ENCODE measurements at regions not wholly inside any gene's neighbourhood (a gene's known extent, or its start where the extent isn't known, plus 50 kb on each side); places are given as distances from the start of the nearest gene placed in this dataset.

DNA sequence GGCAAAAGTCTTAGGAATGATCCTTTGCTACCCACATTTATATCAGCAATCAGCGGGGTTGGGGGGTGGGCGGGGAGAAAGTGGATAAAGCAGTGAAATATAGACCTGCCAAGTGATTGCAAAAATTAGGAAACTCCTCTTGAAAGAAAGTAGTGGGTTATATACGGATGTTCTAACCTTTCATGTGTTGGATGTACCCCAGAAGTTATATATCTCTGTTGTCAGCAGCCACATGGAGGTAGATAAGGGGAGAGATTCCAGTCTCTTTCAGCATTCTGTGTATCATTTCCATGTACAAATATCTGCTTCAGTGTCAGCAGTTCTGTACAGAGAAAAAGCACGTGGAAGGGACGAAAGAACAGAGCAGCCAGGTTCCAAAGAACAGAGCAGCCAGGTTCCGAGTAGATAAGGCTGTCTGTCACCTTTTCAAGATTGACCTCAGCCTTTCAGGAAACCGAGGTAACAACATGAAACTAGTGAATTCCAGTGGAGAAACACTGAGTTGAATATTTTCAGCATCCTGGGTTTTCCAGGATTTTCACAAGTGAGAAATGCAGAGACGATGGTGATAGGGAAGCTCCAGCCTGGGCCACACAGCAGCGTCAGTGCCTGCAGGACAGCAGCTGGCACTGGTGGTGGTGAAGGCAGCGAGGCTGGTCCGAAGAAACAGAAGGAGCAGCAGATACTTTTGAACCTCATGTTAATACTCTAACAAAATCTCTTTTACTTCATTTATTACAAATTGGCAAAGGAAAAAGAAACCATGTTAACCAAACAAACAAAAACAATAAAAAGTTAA, 212.3 kb downstream of the C7orf25 start:
- TF ChIP-seq, protein P1, sequence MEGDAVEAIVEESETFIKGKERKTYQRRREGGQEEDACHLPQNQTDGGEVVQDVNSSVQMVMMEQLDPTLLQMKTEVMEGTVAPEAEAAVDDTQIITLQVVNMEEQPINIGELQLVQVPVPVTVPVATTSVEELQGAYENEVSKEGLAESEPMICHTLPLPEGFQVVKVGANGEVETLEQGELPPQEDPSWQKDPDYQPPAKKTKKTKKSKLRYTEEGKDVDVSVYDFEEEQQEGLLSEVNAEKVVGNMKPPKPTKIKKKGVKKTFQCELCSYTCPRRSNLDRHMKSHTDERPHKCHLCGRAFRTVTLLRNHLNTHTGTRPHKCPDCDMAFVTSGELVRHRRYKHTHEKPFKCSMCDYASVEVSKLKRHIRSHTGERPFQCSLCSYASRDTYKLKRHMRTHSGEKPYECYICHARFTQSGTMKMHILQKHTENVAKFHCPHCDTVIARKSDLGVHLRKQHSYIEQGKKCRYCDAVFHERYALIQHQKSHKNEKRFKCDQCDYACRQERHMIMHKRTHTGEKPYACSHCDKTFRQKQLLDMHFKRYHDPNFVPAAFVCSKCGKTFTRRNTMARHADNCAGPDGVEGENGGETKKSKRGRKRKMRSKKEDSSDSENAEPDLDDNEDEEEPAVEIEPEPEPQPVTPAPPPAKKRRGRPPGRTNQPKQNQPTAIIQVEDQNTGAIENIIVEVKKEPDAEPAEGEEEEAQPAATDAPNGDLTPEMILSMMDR (IDR thresholded peaks at IDR 0.05; ENCODE audit: low read depth, low read length, missing control alignments): no peak
- DNase-seq (ENCODE audit: low read depth): no peak
- no peak overlapping the region for H3K4me3 ChIP-seq (ENCODE audit: low read depth, low read length)

GRCh38 chr7:42698600-42699374, 213.1 kb downstream of the C7orf25 start:
- DNase-seq (ENCODE audit: low read depth): no peak
- H3K4me3 ChIP-seq (ENCODE audit: low read depth, low read length): no peak overlapping the region
- TF ChIP-seq, protein P1 (IDR thresholded peaks at IDR 0.05; ENCODE audit: low read depth, low read length, missing control alignments): no peak

DNA sequence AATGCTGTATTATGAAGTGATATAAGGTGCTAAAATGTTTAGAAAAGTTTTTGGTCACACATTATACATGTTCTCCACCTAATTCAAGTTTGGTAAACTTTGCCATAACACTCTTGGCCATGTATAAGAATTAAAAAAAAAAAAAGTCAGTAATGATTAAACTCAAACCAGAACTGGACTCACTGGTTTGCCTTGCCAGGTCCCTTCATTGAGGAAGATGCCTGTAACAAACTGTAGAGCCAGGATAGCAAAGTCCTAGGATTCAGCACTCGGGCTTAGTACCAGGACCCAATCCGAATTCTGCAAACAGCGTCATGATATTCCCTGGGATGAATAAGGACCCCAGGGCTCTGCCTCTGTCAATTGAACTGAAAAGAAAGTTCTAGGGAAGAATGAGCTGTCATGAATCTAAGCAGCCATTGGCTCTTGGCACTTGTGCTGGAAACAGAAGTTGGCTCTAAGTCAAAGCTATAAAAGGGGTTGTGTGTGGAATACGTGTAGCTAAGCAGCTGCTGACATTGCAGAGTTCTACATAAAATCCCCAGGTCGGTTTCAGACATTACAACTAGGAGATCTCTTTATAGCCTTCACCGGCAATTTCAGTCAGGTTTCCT, 216.9 kb downstream of the C7orf25 start:
- TF ChIP-seq, protein P1 (IDR thresholded peaks at IDR 0.05; ENCODE audit: low read depth, low read length, missing control alignments): no peak
- no peak for DNase-seq (ENCODE audit: low read depth)

DNA sequence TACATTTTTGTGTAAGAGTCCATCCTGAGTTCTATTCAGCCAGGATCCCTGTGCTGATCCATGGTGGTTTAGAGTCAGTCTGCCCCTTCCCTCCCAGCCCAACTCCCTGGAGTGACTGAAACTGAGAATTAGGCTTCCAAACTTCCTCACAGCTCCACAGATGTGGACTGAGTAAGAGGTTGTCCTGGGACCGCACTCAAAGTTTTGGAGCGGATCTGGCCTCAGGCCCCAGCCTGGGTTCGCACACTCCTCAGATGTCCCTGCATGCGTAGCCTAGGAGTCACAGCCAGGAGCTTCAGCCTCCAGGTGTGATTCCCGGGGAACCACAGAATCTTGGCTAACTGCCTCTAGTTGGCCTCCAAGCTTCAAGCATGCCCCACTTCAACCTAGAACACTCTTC, 218.1 kb downstream of the C7orf25 start:
- H3K4me3 ChIP-seq (ENCODE audit: low read depth, low read length): no peak overlapping the region
- DNase-seq (ENCODE audit: low read depth): no peak
- TF ChIP-seq, protein P1 (IDR thresholded peaks at IDR 0.05; ENCODE audit: low read depth, low read length, missing control alignments): no peak

More for the DNA sequence above, 216.9 kb downstream of the C7orf25 start:
- no peak overlapping the region for H3K4me3 ChIP-seq (ENCODE audit: low read depth, low read length)

DNA sequence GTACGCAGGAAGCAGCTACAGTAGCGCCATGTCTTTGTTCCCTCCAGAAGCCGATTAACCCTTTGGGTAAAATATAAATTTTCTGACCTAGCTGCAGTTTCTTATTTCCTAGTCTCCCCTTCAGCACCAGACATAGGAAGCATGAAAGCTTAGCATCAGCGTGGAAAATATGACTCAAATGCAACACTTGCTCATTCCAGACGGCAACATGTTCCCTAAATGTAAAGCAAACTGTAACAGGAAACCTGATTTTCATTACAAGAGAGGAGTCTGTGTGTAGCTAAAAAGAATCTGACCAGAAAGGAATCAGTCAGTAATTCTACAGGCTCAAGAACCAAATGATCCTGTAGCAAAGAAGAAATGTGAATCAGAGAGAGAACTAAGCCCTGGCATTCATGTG, 219.2 kb downstream of the C7orf25 start:
- TF ChIP-seq, protein P1 (IDR thresholded peaks at IDR 0.05; ENCODE audit: low read depth, low read length, missing control alignments): no peak
- no peak overlapping the region for H3K4me3 ChIP-seq (ENCODE audit: low read depth, low read length)
- DNase-seq (ENCODE audit: low read depth): no peak

DNA sequence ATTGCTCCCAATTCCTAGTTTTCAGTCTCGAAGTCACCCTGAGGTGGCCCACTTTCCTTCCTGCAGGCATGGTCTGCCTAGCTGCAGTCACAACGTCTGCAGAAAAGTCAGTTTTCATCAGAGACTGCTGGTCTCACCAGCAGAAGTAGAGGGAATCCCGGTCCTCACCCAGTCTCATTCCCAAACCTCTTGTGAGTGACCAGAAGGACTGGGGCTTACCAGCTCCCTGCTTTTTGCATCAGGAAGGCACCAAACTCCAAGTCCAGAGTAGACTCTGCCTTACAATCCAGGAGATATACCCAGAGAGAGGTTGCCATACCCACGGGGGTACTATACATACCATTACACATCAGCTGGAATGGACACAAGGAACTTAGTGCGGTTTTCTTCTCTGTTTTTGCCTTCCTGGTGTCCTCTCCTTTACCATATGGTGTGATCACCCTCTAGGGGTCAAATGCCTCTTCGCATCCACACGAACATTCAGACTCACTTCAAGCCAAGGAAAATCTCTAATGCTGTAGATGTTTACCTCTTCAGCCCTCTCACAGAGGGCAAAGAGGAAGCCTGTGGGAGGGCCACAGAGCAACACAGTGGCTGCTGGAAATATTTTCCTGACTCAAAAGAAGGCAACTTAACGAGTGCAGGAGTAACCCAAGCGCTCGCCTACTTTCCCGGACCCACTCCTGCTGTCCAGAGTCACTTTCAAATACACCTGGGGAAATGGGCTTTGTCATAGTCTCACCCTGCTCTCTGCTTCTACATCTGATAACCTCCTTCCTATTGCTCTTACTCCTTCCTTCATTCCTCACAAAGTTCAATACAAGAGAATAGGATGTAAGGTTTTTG, 220.9 kb downstream of the C7orf25 start:
- H3K4me3 ChIP-seq (ENCODE audit: low read depth, low read length): no peak overlapping the region
- no peak for DNase-seq (ENCODE audit: low read depth)
- TF ChIP-seq, protein P1 (IDR thresholded peaks at IDR 0.05; ENCODE audit: low read depth, low read length, missing control alignments): peak; percentile 35

All from GM12864 (cell line).